ENCODE measurements at regions not wholly inside any gene's neighbourhood (a gene's known extent, or its start where the extent isn't known, plus 50 kb on each side); places are given as distances from the start of the nearest gene placed in this dataset.

DNA sequence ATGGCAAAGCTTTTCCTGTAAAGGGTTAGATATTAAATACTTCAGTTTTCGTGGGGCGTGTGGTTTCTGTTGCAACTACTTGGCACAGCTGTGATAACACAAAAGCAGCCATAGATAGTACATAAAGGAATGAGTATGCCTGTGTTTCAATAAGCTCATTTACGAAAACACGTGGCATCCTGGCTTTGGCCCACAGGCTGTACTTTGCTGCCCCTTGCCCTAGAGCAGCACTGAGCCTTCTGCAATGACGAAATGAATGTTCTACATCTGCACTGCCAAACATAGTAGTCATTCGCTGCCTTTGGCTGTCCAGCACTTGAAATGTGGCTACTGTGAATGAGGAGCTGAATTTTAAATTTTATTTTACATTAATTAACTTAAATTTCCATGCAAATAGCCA lies 376.2 kb upstream of the TPK1 start:
- no peak overlapping the region for H3K4me3 Mint-ChIP-seq

GRCh38 chr7:145211211-145211610 lies 375.4 kb upstream of the TPK1 start:
- DNase-seq = no peak
- H3K4me1 Mint-ChIP-seq (ENCODE audit: low read depth) = no peaks in the 10 kb centered on the region
- H3K27ac Mint-ChIP-seq = no peak overlapping the region
- no peak overlapping the region for H3K4me3 Mint-ChIP-seq
- H3K27me3 Mint-ChIP-seq = no peaks in the 10 kb centered on the region
- no peaks in the 10 kb centered on the region for H3K36me3 Mint-ChIP-seq (ENCODE audit: low read depth)
- peaks cover 1% of the 10 kb centered on the region for H3K9me3 Mint-ChIP-seq

More for the DNA sequence above, 376.2 kb upstream of the TPK1 start:
- H3K27me3 Mint-ChIP-seq = no peaks in the 10 kb centered on the region
- no peaks in the 10 kb centered on the region for H3K36me3 Mint-ChIP-seq (ENCODE audit: low read depth)
- H3K27ac Mint-ChIP-seq = no peak overlapping the region
- no peaks in the 10 kb centered on the region for H3K4me1 Mint-ChIP-seq (ENCODE audit: low read depth)
- DNase-seq = no peak
- H3K9me3 Mint-ChIP-seq = peaks cover 1% of the 10 kb centered on the region

DNA sequence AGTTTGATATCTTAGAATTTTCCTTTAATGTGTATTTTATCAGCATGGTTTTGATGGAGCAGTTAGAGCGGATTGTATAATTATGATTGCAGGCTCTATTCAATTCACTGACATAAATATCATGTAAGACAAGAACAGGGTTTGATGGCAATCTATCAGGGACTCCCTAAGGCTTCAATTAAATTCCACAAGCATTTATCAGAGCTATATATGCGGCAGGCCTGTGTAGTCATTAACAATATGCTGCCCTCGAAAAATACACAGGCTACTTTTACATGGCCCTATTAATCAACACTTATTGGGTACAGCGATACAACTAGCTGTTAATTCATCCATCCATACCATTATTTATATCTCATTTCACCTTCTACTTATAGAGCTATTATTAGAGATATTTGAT lies 358.1 kb upstream of the TPK1 start:
- no peak for DNase-seq
- H3K4me3 Mint-ChIP-seq = no peak overlapping the region
- no peak overlapping the region for H3K27ac Mint-ChIP-seq
- H3K9me3 Mint-ChIP-seq = no peaks in the 10 kb centered on the region
- H3K27me3 Mint-ChIP-seq = no peaks in the 10 kb centered on the region
- H3K4me1 Mint-ChIP-seq (ENCODE audit: low read depth) = no peaks in the 10 kb centered on the region
- H3K36me3 Mint-ChIP-seq (ENCODE audit: low read depth) = no peaks in the 10 kb centered on the region

GRCh38 chr7:145184956-145185355 lies 349.1 kb upstream of the TPK1 start:
- Mint-ChIP-seq H3K27ac (no peak overlapping the region), H3K4me3 (no peak overlapping the region), H3K4me1 (ENCODE audit: low read depth) (no peaks in the 10 kb centered on the region), H3K9me3 (no peaks in the 10 kb centered on the region), H3K27me3 (no peaks in the 10 kb centered on the region), H3K36me3 (ENCODE audit: low read depth) (no peaks in the 10 kb centered on the region)
- DNase-seq = no peak

GRCh38 chr7:145183069-145183468 lies 347.2 kb upstream of the TPK1 start:
- H3K9me3 Mint-ChIP-seq = no peaks in the 10 kb centered on the region
- no peak for DNase-seq
- no peaks in the 10 kb centered on the region for H3K36me3 Mint-ChIP-seq (ENCODE audit: low read depth)
- H3K27me3 Mint-ChIP-seq = no peaks in the 10 kb centered on the region
- H3K4me1 Mint-ChIP-seq (ENCODE audit: low read depth) = no peaks in the 10 kb centered on the region
- H3K27ac Mint-ChIP-seq = no peak overlapping the region
- H3K4me3 Mint-ChIP-seq = no peak overlapping the region

DNA sequence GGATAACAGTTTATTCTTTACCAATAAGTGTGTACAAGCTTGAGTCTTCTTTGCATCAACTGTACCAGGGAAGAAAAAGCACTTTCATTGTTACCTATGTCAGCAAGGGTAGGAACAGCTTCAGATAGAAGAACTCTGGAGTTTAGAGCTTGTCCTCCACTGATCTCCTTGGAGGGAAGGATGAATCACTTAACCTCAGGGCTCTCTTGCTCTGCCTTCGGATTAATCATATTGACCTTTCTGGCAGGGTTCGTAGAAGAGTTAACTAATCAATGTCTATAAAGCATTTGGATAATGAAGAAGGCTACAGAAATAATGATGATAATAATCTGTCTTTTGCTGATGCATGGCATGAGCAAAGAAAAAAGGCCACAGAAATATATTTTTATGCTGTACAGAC lies 339.5 kb upstream of the TPK1 start:
- Mint-ChIP-seq H3K27me3 (no peaks in the 10 kb centered on the region), H3K4me1 (ENCODE audit: low read depth) (no peaks in the 10 kb centered on the region), H3K9me3 (no peaks in the 10 kb centered on the region), H3K36me3 (ENCODE audit: low read depth) (no peaks in the 10 kb centered on the region), H3K27ac (no peak overlapping the region), H3K4me3 (no peak overlapping the region)
- DNase-seq = no peak

- H3K4me1 Mint-ChIP-seq (ENCODE audit: low read depth) = no peaks in the 10 kb centered on the region
These were observed 334.1 kb upstream of the TPK1 start for GRCh38 chr7:145169908-145170307.

GRCh38 chr7:145168879-145169278 lies 333.0 kb upstream of the TPK1 start:
- no peaks in the 10 kb centered on the region for H3K36me3 Mint-ChIP-seq (ENCODE audit: low read depth)
- DNase-seq = no peak
- H3K9me3 Mint-ChIP-seq = no peaks in the 10 kb centered on the region
- no peaks in the 10 kb centered on the region for H3K4me1 Mint-ChIP-seq (ENCODE audit: low read depth)
- H3K4me3 Mint-ChIP-seq = no peak overlapping the region
- peaks cover 9% of the 10 kb centered on the region for H3K27me3 Mint-ChIP-seq
- H3K27ac Mint-ChIP-seq = no peak overlapping the region

More at GRCh38 chr7:145169908-145170307, 334.1 kb upstream of the TPK1 start:
- H3K9me3 Mint-ChIP-seq = no peaks in the 10 kb centered on the region
- H3K4me3 Mint-ChIP-seq = no peak overlapping the region
- no peak overlapping the region for H3K27ac Mint-ChIP-seq
- H3K27me3 Mint-ChIP-seq = peaks cover 9% of the 10 kb centered on the region
- DNase-seq = no peak
- H3K36me3 Mint-ChIP-seq (ENCODE audit: low read depth) = no peaks in the 10 kb centered on the region

- DNase-seq = no peak
- Mint-ChIP-seq H3K4me1 (ENCODE audit: low read depth) (no peaks in the 10 kb centered on the region), H3K36me3 (ENCODE audit: low read depth) (no peaks in the 10 kb centered on the region), H3K9me3 (no peaks in the 10 kb centered on the region), H3K4me3 (no peak overlapping the region), H3K27me3 (peaks cover 9% of the 10 kb centered on the region), H3K27ac (no peak overlapping the region)
These were observed 332.6 kb upstream of the TPK1 start for GRCh38 chr7:145168427-145168826.

GRCh38 chr7:145156834-145157233 lies 321.0 kb upstream of the TPK1 start:
- no peaks in the 10 kb centered on the region for H3K4me1 Mint-ChIP-seq (ENCODE audit: low read depth)
- H3K27ac Mint-ChIP-seq = no peak overlapping the region
- no peak overlapping the region for H3K4me3 Mint-ChIP-seq
- H3K36me3 Mint-ChIP-seq (ENCODE audit: low read depth) = no peaks in the 10 kb centered on the region
- no peaks in the 10 kb centered on the region for H3K27me3 Mint-ChIP-seq
- no peak for DNase-seq
- no peaks in the 10 kb centered on the region for H3K9me3 Mint-ChIP-seq

DNA sequence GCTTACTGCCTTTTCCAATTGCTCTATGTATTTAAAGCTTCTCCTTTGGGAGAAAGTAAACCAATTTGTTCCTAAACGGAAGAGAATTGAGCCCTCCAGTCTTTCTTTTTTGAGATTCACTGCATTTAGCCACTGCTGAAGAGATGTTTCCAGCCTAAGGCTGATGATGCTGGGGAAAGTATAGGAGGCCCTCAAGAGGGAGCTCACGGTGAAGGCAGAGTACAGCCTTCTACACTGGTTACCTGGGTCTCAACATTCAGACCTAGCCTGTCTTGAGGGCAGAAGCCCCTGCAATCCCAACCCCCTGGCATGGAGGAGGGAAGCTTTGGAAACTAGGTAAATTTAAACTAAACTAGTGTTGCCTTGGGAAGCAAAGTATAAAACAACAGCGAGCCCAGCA lies 316.7 kb upstream of the TPK1 start:
- H3K27ac Mint-ChIP-seq = no peak overlapping the region
- no peak overlapping the region for H3K4me3 Mint-ChIP-seq
- H3K27me3 Mint-ChIP-seq = no peaks in the 10 kb centered on the region
- no peaks in the 10 kb centered on the region for H3K36me3 Mint-ChIP-seq (ENCODE audit: low read depth)
- no peak for DNase-seq
- no peaks in the 10 kb centered on the region for H3K4me1 Mint-ChIP-seq (ENCODE audit: low read depth)
- no peaks in the 10 kb centered on the region for H3K9me3 Mint-ChIP-seq

GRCh38 chr7:145151676-145152075 lies 315.8 kb upstream of the TPK1 start:
- no peak overlapping the region for H3K4me3 Mint-ChIP-seq
- H3K27ac Mint-ChIP-seq = no peak overlapping the region
- no peaks in the 10 kb centered on the region for H3K27me3 Mint-ChIP-seq
- H3K4me1 Mint-ChIP-seq (ENCODE audit: low read depth) = no peaks in the 10 kb centered on the region
- no peak for DNase-seq
- no peaks in the 10 kb centered on the region for H3K36me3 Mint-ChIP-seq (ENCODE audit: low read depth)
- H3K9me3 Mint-ChIP-seq = no peaks in the 10 kb centered on the region

DNA sequence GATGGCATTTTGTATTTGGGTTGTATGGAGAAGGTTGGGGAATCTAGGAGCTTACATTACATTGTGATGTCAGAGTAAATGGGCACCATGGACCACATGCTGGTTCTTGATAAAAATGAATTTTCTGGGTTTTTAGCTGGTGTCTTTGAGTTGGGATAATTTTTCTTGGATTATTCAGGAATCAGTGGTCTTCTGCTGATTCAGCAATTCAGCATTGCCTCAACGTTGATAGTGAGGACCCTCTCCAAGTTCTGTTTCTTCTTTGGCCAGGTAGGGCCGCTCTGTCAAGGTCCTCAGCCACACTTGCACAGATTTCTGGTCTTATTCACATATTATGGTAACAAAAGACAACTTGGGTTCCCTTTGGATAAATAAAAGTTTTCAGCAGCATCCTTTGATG lies 312.0 kb upstream of the TPK1 start:
- Mint-ChIP-seq H3K9me3 (no peaks in the 10 kb centered on the region), H3K27ac (no peak overlapping the region), H3K4me3 (no peak overlapping the region), H3K4me1 (ENCODE audit: low read depth) (no peaks in the 10 kb centered on the region), H3K36me3 (ENCODE audit: low read depth) (no peaks in the 10 kb centered on the region), H3K27me3 (no peaks in the 10 kb centered on the region)
- no peak for DNase-seq

- Mint-ChIP-seq H3K36me3 (ENCODE audit: low read depth) (no peaks in the 10 kb centered on the region), H3K27ac (no peak overlapping the region), H3K27me3 (no peaks in the 10 kb centered on the region), H3K4me1 (ENCODE audit: low read depth) (no peaks in the 10 kb centered on the region), H3K4me3 (no peak overlapping the region), H3K9me3 (no peaks in the 10 kb centered on the region)
- no peak for DNase-seq
These were observed 307.8 kb upstream of the TPK1 start for GRCh38 chr7:145143685-145144084.

- no peaks in the 10 kb centered on the region for H3K27me3 Mint-ChIP-seq
- H3K4me3 Mint-ChIP-seq = no peak overlapping the region
- no peaks in the 10 kb centered on the region for H3K4me1 Mint-ChIP-seq (ENCODE audit: low read depth)
These were observed 298.5 kb upstream of the TPK1 start for GRCh38 chr7:145134377-145134776.

DNA sequence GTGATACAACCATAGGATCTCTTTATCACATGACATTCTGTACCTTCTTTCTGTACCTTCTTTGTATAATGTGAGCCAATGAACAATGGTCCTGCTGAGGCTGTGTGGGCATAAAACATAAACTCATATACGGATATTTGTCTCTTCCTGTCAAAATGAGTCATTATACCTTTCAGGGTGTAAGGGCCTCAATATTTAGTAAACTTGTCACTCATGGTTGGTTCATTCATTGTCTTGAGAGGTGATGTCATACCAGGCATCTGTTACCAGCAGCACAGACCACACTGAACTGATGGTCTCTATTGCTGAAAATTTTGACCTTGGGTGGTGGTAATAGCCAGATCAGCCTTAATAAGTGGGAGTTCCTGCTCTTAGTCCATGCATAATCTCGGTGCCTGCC lies 287.6 kb upstream of the TPK1 start:
- no peak overlapping the region for H3K4me3 Mint-ChIP-seq
- no peak for DNase-seq
- peaks cover 4% of the 10 kb centered on the region for H3K27me3 Mint-ChIP-seq
- no peaks in the 10 kb centered on the region for H3K4me1 Mint-ChIP-seq (ENCODE audit: low read depth)
- H3K9me3 Mint-ChIP-seq = no peaks in the 10 kb centered on the region
- H3K36me3 Mint-ChIP-seq (ENCODE audit: low read depth) = no peaks in the 10 kb centered on the region
- H3K27ac Mint-ChIP-seq = no peak overlapping the region

More at GRCh38 chr7:145134377-145134776, 298.5 kb upstream of the TPK1 start:
- no peak overlapping the region for H3K27ac Mint-ChIP-seq
- no peaks in the 10 kb centered on the region for H3K36me3 Mint-ChIP-seq (ENCODE audit: low read depth)
- H3K9me3 Mint-ChIP-seq = no peaks in the 10 kb centered on the region
- no peak for DNase-seq

Data from activated T-cell treated with anti-CD3 and anti-CD28 coated beads, Interleukin-2, amount 50 U/mL, for 24 hours (primary cell).